ENCODE measurements at regions not wholly inside any gene's neighbourhood (a gene's known extent, or its start where the extent isn't known, plus 50 kb on each side); places are given as distances from the start of the nearest gene placed in this dataset.
"Not testable (repeated sequence)": the region's sequence is repeated elsewhere in the genome, so short reads cannot be mapped to it uniquely, and the experiment has no call there.

DNA sequence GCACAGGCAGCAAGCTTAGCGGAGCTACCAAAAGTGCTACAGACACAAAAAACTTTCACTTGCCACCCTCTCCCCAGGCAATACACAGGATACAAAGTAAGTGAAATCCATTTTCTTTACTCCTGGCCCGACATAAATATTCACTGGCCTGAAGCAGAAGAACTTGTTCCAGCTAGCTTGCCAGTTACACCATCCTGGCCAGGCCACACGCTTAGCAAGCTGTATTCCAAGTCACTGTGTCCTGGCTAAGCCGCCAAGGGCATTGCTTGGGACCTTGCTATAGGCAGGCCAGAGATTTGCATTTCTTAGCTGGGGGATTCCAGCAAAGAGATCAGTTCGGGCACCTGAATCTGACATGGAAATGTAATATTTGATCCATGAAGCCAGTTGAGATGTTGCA lies 71.0 kb upstream of the SLC1A3 start:
- peak in 1 of 2 experiments; percentile 31 for DNase-seq

DNA sequence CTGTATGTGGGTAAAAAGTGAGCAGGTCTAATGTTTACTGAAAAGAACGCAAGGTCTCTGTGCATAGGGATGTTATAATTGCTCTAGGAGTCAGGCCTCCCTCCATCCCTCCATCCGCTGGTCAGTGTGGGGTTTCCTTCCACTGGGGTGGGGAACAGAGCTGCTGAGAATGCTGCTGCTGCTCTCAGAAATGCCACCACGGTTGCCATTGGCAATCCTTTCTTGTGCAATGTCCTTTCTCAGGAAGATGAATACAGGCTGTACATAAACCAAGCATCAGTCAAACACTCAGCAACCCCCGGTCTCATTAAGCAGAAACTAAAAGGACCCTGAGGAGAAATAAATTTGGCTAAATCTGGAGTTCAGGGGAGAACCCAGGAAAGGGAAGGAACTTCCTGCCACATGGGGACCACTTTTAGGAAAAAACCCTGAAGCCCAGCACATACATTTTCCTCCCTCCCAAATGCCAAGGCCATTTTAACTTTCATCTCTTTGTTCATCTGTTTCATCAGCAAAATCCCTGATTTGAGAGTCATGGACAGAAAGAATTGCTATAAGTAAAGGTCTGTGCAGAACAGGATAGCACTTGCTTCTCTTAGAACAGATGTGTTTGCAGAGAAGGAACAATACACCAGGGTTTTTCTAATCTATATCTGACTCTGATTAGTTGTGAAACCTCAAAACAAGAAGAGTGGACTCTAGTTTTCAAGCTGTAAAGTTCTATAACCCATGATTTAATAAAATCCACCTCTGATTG lies 70.4 kb upstream of the SLC1A3 start:
- DNase-seq, result no peak

DNA sequence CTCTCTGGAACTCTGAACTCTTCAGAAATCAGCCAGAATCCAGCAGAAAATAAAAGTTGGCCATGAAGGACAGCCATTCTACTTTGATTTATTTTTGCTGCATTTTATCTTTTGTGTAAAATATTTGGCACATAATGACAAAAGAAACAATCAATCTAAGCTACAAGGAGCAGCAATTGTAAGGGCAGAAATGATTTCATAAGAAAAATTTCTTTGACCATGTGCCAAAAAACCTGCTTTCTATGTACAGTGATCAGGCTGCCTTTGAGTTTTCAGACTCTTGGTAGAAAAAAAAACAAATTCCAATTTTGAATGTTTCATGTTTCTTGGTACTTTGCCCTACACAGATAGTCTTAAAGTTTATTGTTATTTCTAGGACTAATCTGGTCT lies 69.8 kb upstream of the SLC1A3 start:
- no peak for DNase-seq

DNA sequence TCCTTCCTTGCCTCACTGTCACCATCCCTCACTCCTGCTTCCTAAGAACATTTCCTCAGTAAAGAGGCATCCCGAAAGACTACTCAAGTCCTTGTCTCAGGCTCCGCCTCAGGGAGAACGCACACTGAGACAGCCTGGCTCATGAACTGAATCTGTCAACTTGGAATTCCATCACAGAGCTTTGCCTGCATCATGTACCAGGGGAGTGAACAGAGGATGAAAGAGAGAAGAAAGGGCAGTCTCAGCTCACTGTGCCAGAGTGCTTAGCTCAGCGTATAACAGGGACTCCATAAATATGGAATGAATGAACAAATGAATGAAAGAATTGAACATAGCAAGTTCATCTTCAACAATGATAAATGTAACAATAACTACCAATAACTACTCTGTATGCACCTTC lies 68.7 kb upstream of the SLC1A3 start:
- DNase-seq, result no peak

DNA sequence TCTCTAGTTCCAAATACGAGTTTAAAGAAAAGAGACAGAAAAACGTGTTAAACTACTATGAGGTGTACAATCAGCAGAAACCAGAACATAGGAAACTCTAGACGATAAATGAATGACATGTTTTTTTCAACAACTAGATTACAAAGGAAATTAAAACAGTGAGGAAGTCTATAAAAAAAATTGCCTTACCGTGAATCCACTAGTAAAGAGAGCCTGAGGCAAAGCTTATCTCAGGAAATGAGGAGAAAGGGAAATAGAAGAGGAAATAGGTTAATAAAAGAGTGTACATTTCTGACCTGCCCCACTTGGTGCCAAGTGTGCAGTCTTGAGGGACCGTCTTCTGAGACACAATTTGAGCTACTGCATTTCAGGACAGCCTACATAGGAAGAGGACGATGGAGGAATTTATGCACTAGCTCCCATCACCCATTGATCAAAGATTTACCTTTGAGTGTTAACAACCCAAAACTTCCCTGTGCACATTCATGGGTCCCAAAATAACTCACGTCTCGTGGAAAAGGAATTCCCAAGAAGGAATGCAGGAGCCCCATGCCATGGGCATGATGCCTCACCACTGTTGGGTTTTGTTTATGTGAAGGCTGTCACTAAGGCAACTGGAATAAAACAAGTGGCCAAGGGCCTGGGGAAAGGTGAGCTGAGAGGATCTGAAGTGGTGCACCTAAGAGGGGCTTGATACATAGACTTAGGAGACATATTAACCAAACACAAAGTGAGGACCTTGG lies 53.6 kb upstream of the SLC1A3 start:
- DNase-seq, result no peak

DNA sequence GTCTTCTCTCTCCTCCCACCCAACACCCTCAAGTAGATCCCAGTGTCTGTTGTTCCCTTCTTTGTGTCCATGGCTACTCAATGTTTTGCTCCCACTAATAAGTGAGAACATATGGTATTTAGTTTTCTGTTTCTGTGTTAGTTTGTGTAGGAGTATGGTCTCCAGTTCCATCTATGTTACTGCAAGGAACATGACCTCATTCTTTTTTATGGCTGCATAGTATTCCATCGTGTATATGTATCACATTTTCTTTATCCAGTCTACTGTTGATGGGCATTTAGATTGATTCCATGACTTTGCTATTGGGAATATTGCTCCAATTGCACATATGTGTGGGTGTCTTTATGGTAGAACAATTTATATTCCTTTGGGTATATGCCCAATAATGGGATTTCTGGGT lies 51.4 kb upstream of the SLC1A3 start:
- not testable (repeated sequence) for DNase-seq
